ENCODE measurements at regions not wholly inside any gene's neighbourhood (a gene's known extent, or its start where the extent isn't known, plus 50 kb on each side); places are given as distances from the start of the nearest gene placed in this dataset.

DNA sequence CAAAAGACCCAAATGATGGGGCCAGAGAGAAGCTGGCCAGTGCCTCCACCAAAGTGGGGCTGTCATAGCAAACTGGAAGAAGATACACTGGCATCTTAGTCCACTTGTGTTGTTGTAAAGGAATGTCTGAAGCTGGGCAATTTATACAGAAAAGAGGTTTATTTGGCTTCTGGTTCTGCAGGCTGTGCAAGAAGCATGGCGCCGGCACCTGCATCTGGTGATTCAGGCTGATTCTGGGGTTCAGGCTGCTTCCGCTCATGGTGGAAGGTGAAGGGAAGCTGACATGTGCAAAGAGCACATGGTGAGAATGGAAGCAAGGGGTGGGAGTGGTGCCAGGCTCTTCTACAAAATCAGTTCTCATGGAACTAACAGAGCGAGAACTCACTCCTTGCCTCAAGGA is 135.9 kb upstream of the TWIST2 start:
- POLR2A ChIA-PET = no interaction called here
- TF ChIP-seq, protein P1, sequence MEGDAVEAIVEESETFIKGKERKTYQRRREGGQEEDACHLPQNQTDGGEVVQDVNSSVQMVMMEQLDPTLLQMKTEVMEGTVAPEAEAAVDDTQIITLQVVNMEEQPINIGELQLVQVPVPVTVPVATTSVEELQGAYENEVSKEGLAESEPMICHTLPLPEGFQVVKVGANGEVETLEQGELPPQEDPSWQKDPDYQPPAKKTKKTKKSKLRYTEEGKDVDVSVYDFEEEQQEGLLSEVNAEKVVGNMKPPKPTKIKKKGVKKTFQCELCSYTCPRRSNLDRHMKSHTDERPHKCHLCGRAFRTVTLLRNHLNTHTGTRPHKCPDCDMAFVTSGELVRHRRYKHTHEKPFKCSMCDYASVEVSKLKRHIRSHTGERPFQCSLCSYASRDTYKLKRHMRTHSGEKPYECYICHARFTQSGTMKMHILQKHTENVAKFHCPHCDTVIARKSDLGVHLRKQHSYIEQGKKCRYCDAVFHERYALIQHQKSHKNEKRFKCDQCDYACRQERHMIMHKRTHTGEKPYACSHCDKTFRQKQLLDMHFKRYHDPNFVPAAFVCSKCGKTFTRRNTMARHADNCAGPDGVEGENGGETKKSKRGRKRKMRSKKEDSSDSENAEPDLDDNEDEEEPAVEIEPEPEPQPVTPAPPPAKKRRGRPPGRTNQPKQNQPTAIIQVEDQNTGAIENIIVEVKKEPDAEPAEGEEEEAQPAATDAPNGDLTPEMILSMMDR (IDR thresholded peaks at IDR 0.05; ENCODE audit: control extremely low read depth, extremely low read depth, low read depth, missing control alignments) = no peak
- DNase-seq (ENCODE audit: extremely low spot score) = no peak
- CTCF ChIA-PET = no interaction called here

DNA sequence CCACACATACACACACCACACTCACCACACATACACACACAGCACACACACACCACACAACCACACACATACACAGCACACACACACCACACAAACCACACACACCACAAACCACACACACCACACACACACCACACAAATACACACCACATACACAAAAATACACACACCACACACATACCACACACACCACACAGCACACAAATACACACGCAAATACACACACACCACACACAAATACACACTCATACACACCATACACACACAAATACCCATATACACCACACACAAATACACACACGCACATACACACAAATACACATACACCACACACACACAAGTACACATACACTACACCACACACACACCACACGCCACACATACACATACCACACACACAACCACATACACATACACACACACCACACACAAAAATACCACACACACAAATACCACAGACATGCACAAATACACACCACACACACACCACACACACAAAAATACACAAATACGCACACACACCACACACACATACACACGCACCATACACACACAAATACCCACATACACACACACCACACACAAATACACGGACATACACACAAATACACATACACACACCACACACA is 134.6 kb upstream of the TWIST2 start:
- DNase-seq (ENCODE audit: extremely low spot score) = no peak
- TF ChIP-seq, protein P1 (IDR thresholded peaks at IDR 0.05; ENCODE audit: control extremely low read depth, extremely low read depth, low read depth, missing control alignments) = no peak
- ChIA-PET CTCF (no interaction called here), POLR2A (no interaction called here)

DNA sequence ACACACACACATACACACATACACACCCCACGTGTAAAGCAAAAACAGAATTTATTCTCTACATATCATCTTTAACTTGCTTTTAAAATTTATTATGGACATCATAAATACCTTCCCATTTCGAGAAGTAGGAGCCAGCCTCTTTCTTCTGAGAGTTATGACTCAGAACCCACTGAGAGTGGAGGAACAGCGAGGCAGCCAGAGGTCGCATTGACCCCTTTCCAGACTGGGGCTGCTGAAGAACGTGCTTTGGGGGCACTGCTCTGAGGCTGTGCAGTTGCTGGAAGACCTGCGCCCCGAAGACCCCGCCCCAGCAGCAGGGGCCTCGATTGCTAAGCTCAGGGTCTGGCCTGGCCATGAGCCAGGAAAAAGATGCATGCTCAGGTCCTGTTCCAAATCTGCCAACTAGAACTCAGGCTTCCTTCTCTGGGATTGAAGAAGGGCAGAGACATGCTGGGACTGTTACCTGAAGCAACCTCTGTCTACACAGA is 133.8 kb upstream of the TWIST2 start:
- POLR2A ChIA-PET = no interaction called here
- CTCF ChIA-PET = no interaction called here
- TF ChIP-seq, protein P1 (IDR thresholded peaks at IDR 0.05; ENCODE audit: control extremely low read depth, extremely low read depth, low read depth, missing control alignments) = no peak
- DNase-seq (ENCODE audit: extremely low spot score) = no peak

DNA sequence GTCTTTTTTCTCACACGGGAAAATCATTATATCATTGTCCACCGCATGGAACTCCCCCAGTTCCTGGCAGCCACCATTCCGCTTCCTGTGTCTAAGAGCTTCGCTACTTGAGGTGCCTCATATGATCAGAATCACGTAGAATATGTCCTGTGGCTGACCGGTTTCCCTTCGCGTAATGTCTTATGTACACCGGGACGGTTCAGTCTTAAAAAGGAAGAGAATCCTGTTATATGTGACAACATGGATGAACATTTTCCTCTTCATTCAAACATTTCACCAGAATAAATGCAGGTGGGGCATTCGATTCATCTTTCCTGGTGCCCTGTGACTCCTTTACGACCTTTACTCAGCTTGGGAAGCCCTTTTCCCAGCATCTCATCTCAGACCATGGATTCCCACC is 131.7 kb upstream of the TWIST2 start:
- ChIA-PET POLR2A (no interaction called here), CTCF (no interaction called here)
- no peak for DNase-seq (ENCODE audit: extremely low spot score)
- TF ChIP-seq, protein P1 (IDR thresholded peaks at IDR 0.05; ENCODE audit: control extremely low read depth, extremely low read depth, low read depth, missing control alignments) = no peak

DNA sequence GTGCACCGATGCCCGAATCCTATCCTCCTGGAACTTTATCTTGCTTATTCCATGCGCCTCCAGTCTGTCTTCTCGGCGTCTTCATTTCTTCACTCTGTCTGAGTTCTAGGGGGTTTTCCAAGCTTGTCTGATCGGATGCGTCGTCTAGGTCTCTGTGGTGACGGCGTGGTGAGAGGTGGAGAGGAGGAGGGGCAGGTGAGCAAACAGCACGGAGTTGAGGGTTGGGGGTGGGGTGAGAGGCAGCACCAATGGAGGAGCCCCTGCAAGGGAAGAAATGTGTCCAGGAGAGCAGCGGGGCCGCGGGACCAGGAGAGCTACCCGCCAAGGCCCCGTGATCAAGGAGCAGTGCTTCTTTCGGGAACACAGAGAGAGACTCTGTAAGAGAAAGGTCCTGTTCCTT is 131.3 kb upstream of the TWIST2 start:
- no peak for DNase-seq (ENCODE audit: extremely low spot score)
- CTCF ChIA-PET = no interaction called here
- POLR2A ChIA-PET = no interaction called here
- TF ChIP-seq, protein P1 (IDR thresholded peaks at IDR 0.05; ENCODE audit: control extremely low read depth, extremely low read depth, low read depth, missing control alignments) = no peak

DNA sequence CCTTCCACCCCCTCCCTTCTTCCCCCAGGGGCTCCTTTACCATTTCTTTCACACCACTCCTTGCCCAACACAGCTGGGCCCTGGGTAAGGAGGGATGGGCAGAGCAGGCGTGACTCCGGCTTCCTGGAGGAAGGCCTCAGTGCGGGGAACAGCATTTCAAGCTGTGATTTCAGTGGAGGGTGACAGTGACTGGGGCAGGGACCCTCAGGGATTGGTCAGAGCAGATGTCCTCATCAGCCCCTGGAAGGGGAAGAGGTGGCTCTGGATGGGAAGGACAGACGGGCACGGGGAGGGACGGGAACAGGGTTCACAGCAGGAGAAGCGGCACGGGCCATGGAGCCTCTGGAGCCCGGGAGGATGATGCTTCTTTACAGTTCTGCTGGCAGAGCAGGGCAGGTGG is 130.8 kb upstream of the TWIST2 start:
- POLR2A ChIA-PET = no interaction called here
- CTCF ChIA-PET = no interaction called here
- DNase-seq (ENCODE audit: extremely low spot score) = no peak
- TF ChIP-seq, protein P1 (IDR thresholded peaks at IDR 0.05; ENCODE audit: control extremely low read depth, extremely low read depth, low read depth, missing control alignments) = no peak

DNA sequence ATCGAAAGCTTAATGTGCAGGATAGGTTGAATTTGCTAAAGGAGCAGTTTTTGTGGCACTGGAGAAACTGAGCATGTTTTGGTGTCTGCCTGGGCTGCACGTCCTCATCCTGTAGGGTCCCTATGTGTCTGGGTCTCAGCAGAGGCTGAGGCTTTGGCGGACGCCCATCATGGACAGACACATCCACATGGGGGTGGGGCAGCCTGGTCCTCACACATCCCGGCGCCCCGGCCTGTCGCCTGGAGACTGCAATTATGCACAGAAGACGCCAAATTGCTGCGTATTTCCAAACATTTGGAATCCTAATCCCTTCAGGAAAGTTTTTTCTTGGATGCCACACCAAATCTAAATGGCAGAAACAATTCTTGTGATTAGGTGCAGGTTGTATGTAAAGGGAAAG is 128.2 kb upstream of the TWIST2 start:
- POLR2A ChIA-PET = no interaction called here
- no peak for DNase-seq (ENCODE audit: extremely low spot score)
- CTCF ChIA-PET = no interaction called here

More for the DNA sequence above, 128.2 kb upstream of the TWIST2 start:
- TF ChIP-seq, protein P1 (IDR thresholded peaks at IDR 0.05; ENCODE audit: control extremely low read depth, extremely low read depth, low read depth, missing control alignments) = no peak
